ENCODE measurements at regions not wholly inside any gene's neighbourhood (a gene's known extent, or its start where the extent isn't known, plus 50 kb on each side); places are given as distances from the start of the nearest gene placed in this dataset.

DNA sequence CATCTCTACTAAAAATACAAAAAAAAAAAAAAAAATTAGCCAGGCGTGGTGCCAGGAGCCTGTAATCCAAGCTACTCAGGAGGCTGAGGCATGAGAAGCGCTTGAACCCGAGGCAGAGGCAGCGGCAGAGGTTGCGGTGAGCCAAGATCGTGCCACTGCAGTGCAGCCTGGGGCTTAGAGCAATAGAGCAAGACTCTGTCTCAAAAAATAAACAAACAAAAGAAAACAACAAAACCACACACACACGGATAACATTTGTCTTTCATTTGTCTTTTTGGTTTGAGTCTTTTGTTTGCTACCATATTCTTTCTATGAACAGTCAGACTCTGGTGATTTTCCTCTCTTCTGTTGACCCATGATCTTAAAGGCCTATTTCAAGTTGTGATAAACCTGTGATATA lies 1168.3 kb upstream of the WWC1 start:
- Mint-ChIP-seq H3K4me1 (no peaks in the 10 kb centered on the region), H3K36me3 (no peaks in the 10 kb centered on the region), H3K4me3 (no peak overlapping the region), H3K27ac (no peak overlapping the region), H3K27me3 (ENCODE audit: low read depth in 2 of 2) (no peaks in the 10 kb centered on the region), H3K9me3 (peaks cover 14 to 15% of the 10 kb centered on the region in 2 donors)
- ATAC-seq (no peak), DNase-seq (no peak)
- Histone ChIP-seq H3K4me3 (ENCODE audit: low read length) (no peak overlapping the region), H3K4me1 (ENCODE audit: control insufficient read depth, insufficient read depth, low read length) (no peaks in the 10 kb centered on the region), H3K36me3 (ENCODE audit: control insufficient read depth, insufficient read depth, low read length) (no peaks in the 10 kb centered on the region), H3K9me3 (ENCODE audit: control insufficient read depth, insufficient read depth, low read length) (peaks cover 5% of the 10 kb centered on the region), H3K27me3 (ENCODE audit: control insufficient read depth, insufficient read depth, low read length) (no peaks in the 10 kb centered on the region), H3K27ac (ENCODE audit: low read length) (no peak overlapping the region)
- TF ChIP-seq, protein P1, sequence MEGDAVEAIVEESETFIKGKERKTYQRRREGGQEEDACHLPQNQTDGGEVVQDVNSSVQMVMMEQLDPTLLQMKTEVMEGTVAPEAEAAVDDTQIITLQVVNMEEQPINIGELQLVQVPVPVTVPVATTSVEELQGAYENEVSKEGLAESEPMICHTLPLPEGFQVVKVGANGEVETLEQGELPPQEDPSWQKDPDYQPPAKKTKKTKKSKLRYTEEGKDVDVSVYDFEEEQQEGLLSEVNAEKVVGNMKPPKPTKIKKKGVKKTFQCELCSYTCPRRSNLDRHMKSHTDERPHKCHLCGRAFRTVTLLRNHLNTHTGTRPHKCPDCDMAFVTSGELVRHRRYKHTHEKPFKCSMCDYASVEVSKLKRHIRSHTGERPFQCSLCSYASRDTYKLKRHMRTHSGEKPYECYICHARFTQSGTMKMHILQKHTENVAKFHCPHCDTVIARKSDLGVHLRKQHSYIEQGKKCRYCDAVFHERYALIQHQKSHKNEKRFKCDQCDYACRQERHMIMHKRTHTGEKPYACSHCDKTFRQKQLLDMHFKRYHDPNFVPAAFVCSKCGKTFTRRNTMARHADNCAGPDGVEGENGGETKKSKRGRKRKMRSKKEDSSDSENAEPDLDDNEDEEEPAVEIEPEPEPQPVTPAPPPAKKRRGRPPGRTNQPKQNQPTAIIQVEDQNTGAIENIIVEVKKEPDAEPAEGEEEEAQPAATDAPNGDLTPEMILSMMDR (IDR thresholded peaks at IDR 0.05) = no peak
- intact Hi-C loops (cut with micrococcal nuclease) = no loop called here
- 90% methylated on average over 7 of the region's 7 CpGs for WGBS (ENCODE audit: insufficient coverage)

DNA sequence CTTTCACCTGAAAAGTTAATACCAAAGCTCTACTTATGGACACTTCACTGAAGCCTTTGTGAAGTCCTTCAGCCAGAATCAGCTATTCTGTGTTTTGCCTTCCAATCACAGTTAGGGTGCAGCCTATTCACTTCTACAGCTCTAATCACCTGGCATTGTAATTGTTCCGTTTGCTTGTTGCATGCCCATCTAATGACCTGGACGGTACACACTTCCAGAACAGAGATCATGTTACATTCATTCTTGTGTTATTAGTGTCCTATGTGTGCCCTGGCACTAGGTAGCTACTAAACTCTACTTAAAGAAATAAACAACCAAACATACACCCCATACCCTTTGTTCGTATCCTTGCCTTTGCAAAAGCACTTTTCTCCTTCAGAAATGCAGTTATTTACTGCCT lies 1162.9 kb upstream of the WWC1 start:
- H3K4me3 Mint-ChIP-seq = no peak overlapping the region
- no peak overlapping the region for H3K27ac ChIP-seq (ENCODE audit: low read length)
- 85% methylated on average over 3 of the region's 3 CpGs for WGBS (ENCODE audit: insufficient coverage)
- H3K36me3 Mint-ChIP-seq = no peaks in the 10 kb centered on the region
- no peaks in the 10 kb centered on the region for H3K4me1 Mint-ChIP-seq
- H3K4me3 ChIP-seq (ENCODE audit: low read length) = no peak overlapping the region
- H3K4me1 ChIP-seq (ENCODE audit: control insufficient read depth, insufficient read depth, low read length) = no peaks in the 10 kb centered on the region
- H3K27me3 ChIP-seq (ENCODE audit: control insufficient read depth, insufficient read depth, low read length) = no peaks in the 10 kb centered on the region
- TF ChIP-seq, protein P1 (IDR thresholded peaks at IDR 0.05) = no peak
- DNase-seq (no peak), ATAC-seq (no peak)
- peaks cover 6 to 13% of the 10 kb centered on the region in 2 donors for H3K9me3 Mint-ChIP-seq
- intact Hi-C loops (cut with micrococcal nuclease) = no loop called here
- H3K9me3 ChIP-seq (ENCODE audit: control insufficient read depth, insufficient read depth, low read length) = peaks cover 5% of the 10 kb centered on the region
- H3K27ac Mint-ChIP-seq = no peak overlapping the region
- H3K27me3 Mint-ChIP-seq (ENCODE audit: low read depth in 2 of 2) = no peaks in the 10 kb centered on the region
- H3K36me3 ChIP-seq (ENCODE audit: control insufficient read depth, insufficient read depth, low read length) = no peaks in the 10 kb centered on the region

DNA sequence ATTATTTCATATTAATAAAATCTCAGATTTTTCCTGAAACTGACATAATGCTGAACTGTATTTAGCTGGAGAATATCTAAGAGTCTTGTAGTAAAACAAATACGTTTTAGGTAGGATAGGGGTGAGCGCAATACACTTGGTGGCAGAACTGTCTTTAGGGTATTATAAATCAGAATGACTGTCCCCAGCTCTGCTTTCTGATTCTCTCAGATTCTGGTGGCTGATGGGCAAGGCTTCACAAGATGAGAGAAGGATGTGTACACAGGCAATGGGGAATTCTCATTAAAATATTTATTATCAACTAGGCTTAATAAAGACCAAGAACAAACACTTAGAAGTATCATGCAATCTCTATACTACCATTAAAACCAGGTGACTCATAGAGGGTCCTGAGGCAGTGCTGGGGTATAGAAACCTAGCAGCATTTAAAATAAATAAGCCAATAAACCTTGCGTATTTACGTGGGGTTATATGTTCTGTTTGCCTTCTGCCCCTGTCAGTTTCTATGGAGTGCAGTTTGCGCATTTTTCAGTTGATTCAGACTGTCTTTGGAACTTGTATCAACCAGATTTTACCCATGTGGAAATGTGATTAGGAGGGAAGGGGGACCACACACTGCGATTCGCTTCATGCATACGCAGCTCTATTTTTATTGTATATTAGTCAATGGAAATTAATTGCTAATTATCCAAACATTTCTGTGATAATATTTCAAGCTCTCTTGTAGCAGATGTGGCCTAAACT lies 1150.7 kb upstream of the WWC1 start:
- Histone ChIP-seq H3K4me3 (ENCODE audit: low read length) (no peak overlapping the region), H3K4me1 (ENCODE audit: control insufficient read depth, insufficient read depth, low read length) (no peaks in the 10 kb centered on the region), H3K27me3 (ENCODE audit: control insufficient read depth, insufficient read depth, low read length) (no peaks in the 10 kb centered on the region), H3K27ac (ENCODE audit: low read length) (no peak overlapping the region), H3K36me3 (ENCODE audit: control insufficient read depth, insufficient read depth, low read length) (no peaks in the 10 kb centered on the region), H3K9me3 (ENCODE audit: control insufficient read depth, insufficient read depth, low read length) (no peaks in the 10 kb centered on the region)
- Mint-ChIP-seq H3K4me3 (no peak overlapping the region), H3K27ac (no peak overlapping the region), H3K9me3 (peaks cover 4 to 9% of the 10 kb centered on the region in 2 donors), H3K4me1 (no peaks in the 10 kb centered on the region), H3K36me3 (peaks cover 7% of the 10 kb centered on the region), H3K27me3 (ENCODE audit: low read depth in 2 of 2) (no peaks in the 10 kb centered on the region)
- TF ChIP-seq, protein P1 (IDR thresholded peaks at IDR 0.05) = no peak
- ATAC-seq (no peak), DNase-seq (no peak)
- 96% methylated on average over 7 of the region's 8 CpGs for whole genome bisulfite sequencing (ENCODE audit: insufficient coverage)
- intact Hi-C loops (cut with micrococcal nuclease) = no loop called here

DNA sequence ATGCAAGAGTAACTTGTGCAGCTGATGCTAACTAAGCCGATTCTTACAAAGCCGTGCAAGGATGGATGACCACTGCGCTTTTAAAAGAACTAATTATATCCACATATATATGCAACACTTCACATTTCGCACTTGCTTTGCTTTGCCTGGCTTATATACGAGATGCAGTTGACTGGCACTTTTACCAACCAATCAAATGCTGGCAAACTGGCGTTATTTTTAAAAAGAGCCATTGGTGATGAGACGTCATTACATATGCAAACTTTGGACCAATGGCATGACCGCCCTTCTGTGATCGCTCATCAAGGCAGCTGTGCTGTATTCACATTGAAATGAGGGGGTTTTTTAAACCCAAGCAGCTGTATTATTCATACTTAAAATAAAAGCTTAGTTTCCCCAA lies 1147.7 kb upstream of the WWC1 start:
- H3K36me3 ChIP-seq (ENCODE audit: control insufficient read depth, insufficient read depth, low read length) = no peaks in the 10 kb centered on the region
- H3K4me3 ChIP-seq (ENCODE audit: low read length) = no peak overlapping the region
- intact Hi-C loops (cut with micrococcal nuclease) = no loop called here
- H3K9me3 ChIP-seq (ENCODE audit: control insufficient read depth, insufficient read depth, low read length) = no peaks in the 10 kb centered on the region
- no peak overlapping the region for H3K27ac ChIP-seq (ENCODE audit: low read length)
- TF ChIP-seq, protein P1 (IDR thresholded peaks at IDR 0.05) = no peak
- WGBS (ENCODE audit: insufficient coverage) = 92% methylated on average over 9 of the region's 9 CpGs
- Mint-ChIP-seq H3K27ac (no peak overlapping the region), H3K4me3 (no peak overlapping the region), H3K9me3 (peaks cover 8% of the 10 kb centered on the region in 2 donors), H3K36me3 (no peaks in the 10 kb centered on the region), H3K4me1 (no peaks in the 10 kb centered on the region), H3K27me3 (ENCODE audit: low read depth in 2 of 2) (no peaks in the 10 kb centered on the region)
- no peak for DNase-seq
- no peaks in the 10 kb centered on the region for H3K27me3 ChIP-seq (ENCODE audit: control insufficient read depth, insufficient read depth, low read length)
- ATAC-seq = no peak
- H3K4me1 ChIP-seq (ENCODE audit: control insufficient read depth, insufficient read depth, low read length) = no peaks in the 10 kb centered on the region

Data from natural killer cell (primary cell).